ENCODE measurements at regions not wholly inside any gene's neighbourhood (a gene's known extent, or its start where the extent isn't known, plus 50 kb on each side); places are given as distances from the start of the nearest gene placed in this dataset.

GRCh38 chr4:42809419-42810084, 83.0 kb upstream of the GRXCR1 start:
- TF ChIP-seq, protein P1, sequence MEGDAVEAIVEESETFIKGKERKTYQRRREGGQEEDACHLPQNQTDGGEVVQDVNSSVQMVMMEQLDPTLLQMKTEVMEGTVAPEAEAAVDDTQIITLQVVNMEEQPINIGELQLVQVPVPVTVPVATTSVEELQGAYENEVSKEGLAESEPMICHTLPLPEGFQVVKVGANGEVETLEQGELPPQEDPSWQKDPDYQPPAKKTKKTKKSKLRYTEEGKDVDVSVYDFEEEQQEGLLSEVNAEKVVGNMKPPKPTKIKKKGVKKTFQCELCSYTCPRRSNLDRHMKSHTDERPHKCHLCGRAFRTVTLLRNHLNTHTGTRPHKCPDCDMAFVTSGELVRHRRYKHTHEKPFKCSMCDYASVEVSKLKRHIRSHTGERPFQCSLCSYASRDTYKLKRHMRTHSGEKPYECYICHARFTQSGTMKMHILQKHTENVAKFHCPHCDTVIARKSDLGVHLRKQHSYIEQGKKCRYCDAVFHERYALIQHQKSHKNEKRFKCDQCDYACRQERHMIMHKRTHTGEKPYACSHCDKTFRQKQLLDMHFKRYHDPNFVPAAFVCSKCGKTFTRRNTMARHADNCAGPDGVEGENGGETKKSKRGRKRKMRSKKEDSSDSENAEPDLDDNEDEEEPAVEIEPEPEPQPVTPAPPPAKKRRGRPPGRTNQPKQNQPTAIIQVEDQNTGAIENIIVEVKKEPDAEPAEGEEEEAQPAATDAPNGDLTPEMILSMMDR (IDR thresholded peaks at IDR 0.05), result no peak
- no peak for TF ChIP-seq POLR2A (IDR thresholded peaks at IDR 0.05)

Measured in body of pancreas (tissue), 4 donors.